A673 (cell line): ENCODE measurements at regions not wholly inside any gene's neighbourhood (a gene's known extent, or its start where the extent isn't known, plus 50 kb on each side); places are given as distances from the start of the nearest gene placed in this dataset.

Experiments
- BruUV-seq: library from RNA; stranded (reverse); fragments of 400-500 nt; replicated peaks from 2 replicates; lab custom pipeline; 2021; lab: Mats Ljungman, UMichigan
- CTCF ChIA-PET: fragments of 300-600 bp; sonication (Branson Sonifier 250); formaldehyde crosslinking; loops from one replicate; lab custom pipeline; 2022; ENCODE audit warnings: antibody characterized with exemption; lab: Charles Lee
- POLR2A ChIA-PET: fragments of 300-600 bp; sonication (Branson Sonifier 250); formaldehyde crosslinking; loops from one replicate; lab custom pipeline; 2022; ENCODE audit warnings: antibody characterized with exemption; ENCODE audit not compliant: low non-redundant PET; lab: Charles Lee
- DNase-seq: peaks from one replicate; pipeline ENCODE4 v3.0.0-alpha.2; 2015; ENCODE audit warnings: low spot score
- H3K27ac ChIP-seq: fragments of 200-600 bp; sonication (generic); 2 replicates; pipeline ENCODE4 v1.5.1; 2016; ENCODE audit warnings: mixed run types, low read depth, mild to moderate bottlenecking, mixed read lengths, antibody characterized with exemption, low read length; ENCODE audit not compliant: poor library complexity, severe bottlenecking
- H3K27me3 ChIP-seq: fragments of 200-600 bp; sonication (generic); replicated peaks from 2 replicates; pipeline ENCODE4 v1.6.1; 2017; ENCODE audit warnings: mixed run types, low read depth, mild to moderate bottlenecking, mixed read lengths, antibody characterized with exemption, low read length; ENCODE audit not compliant: insufficient read depth, poor library complexity
- H3K36me3 ChIP-seq: fragments of 200-600 bp; sonication (generic); 2 replicates; pipeline ENCODE4 v1.6.1; 2016; ENCODE audit warnings: mixed run types, mild to moderate bottlenecking, mixed read lengths, antibody characterized with exemption, low read length; ENCODE audit not compliant: insufficient read depth, poor library complexity, severe bottlenecking
- H3K4me1 ChIP-seq: fragments of 200-600 bp; sonication (generic); 2 replicates; pipeline ENCODE4 v1.6.1; 2017; ENCODE audit warnings: mixed run types, mild to moderate bottlenecking, mixed read lengths, antibody characterized with exemption, low read length; ENCODE audit not compliant: insufficient read depth, poor library complexity, severe bottlenecking
- H3K4me3 ChIP-seq: fragments of 200-600 bp; sonication (generic); 2 replicates; pipeline ENCODE4 v1.5.1; 2016; ENCODE audit warnings: low read depth, mixed run types, mild to moderate bottlenecking, mixed read lengths, low read length; ENCODE audit not compliant: poor library complexity, severe bottlenecking
- H3K9me3 ChIP-seq: fragments of 200-600 bp; sonication (generic); 2 replicates; pipeline ENCODE4 v1.6.1; 2016; ENCODE audit warnings: mixed run types, low read depth, mild to moderate bottlenecking, mixed read lengths, antibody characterized with exemption, low read length; ENCODE audit not compliant: poor library complexity, severe bottlenecking
- CTCF ChIP-seq: fragments of 300-800, 200-600 bp; sonication (generic); conservative IDR thresholded peaks from 2 replicates; pipeline ENCODE4 v1.5.1; 2017; ENCODE audit warnings: low read depth, mild to moderate bottlenecking, antibody characterized with exemption, low read length, moderate library complexity, mixed read lengths
- EZH2 ChIP-seq: fragments of 200-600 bp; sonication (generic); IDR thresholded peaks from 2 replicates; pipeline ENCODE4 v1.6.1; 2017; ENCODE audit warnings: borderline replicate concordance, low read depth, mild to moderate bottlenecking, mixed read lengths, antibody characterized with exemption, low read length; ENCODE audit not compliant: poor library complexity, severe bottlenecking
- intact Hi-C: fragments of 100-400 bp; cut with micrococcal nuclease; formaldehyde crosslinking; loops from one replicate; pipeline ENCODE4 v1.10.0; 2022; ENCODE audit not compliant: unreplicated experiment

DNA sequence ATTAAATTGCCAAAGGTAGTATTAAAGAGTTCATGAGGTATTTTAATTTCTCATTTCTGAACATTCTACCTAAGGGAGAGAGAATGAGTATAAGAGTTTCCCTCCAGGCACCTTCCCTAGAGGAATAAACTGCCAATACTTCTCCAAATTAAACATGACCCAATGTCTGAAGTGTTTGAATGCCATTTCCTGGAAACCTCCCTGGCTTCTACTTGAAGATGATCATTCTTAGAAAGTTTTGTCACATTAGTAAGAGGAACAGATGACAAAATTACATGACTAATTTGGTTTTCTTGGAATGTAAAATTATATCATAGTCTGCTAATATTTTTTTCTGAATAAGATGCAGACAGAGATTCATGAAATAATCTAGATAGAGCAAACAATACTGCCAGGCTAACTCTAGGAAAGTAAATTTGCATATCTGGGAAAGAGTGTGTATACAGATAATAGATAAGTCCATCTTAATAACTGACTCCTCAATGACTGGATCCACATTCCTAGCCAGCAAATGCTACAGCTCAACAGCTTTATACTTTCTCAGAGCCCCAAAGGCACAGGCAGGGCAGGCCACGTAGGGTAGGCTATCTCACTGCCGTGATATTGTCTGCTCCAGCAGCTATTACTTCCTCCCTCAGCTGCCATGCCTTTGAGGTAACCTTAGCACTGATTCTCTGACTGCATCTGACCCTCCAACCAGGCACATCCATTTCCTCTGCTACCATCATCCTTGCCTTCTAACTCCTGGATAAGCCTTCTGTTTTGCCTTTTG, 630.8 kb upstream of the PIK3C3 start:
- ChIA-PET CTCF (no interaction called here), POLR2A (no interaction called here)
- no peak overlapping the region for H3K27ac ChIP-seq
- no peak for DNase-seq
- intact Hi-C loops, result no loop called here
- no peak for TF ChIP-seq CTCF
- no peak for TF ChIP-seq EZH2
- H3K4me1 ChIP-seq, result no peaks in the 10 kb centered on the region
- no peaks in the 10 kb centered on the region for H3K36me3 ChIP-seq
- no peak overlapping the region for H3K4me3 ChIP-seq
- no peaks in the 10 kb centered on the region for H3K9me3 ChIP-seq
- BruUV-seq, result no TSS peak
- H3K27me3 ChIP-seq, result no peaks in the 10 kb centered on the region

DNA sequence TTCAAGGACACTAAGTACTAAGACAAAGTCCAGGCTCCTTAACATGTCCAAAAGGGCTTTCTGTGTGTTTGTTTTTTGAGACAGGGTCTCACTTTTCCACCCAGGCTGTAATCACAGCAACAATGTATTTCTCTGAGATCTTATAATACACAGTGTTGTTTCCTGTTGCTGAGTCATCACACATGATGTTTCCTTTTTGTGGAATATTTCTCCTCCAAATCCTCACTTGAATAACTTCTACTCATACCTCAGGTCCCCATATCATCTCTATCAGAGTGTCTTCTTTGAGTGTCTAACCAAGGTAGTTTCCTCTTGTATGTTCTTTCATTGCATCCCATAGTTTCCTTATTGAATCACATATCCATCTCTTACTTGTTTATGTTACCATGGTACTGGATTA, 632.0 kb upstream of the PIK3C3 start:
- Histone ChIP-seq H3K27me3 (no peaks in the 10 kb centered on the region), H3K36me3 (no peaks in the 10 kb centered on the region), H3K4me3 (no peak overlapping the region), H3K27ac (no peak overlapping the region), H3K9me3 (no peaks in the 10 kb centered on the region), H3K4me1 (no peaks in the 10 kb centered on the region)
- no peak for DNase-seq
- POLR2A ChIA-PET, result no interaction called here
- CTCF ChIA-PET, result no interaction called here
- TF ChIP-seq EZH2 (no peak), CTCF (no peak)
- BruUV-seq, result no TSS peak
- intact Hi-C loops, result no loop called here

GRCh38 chr18:41320100-41320499, 634.9 kb upstream of the PIK3C3 start:
- H3K27ac ChIP-seq, result no peak overlapping the region
- ChIA-PET CTCF (no interaction called here), POLR2A (no interaction called here)
- H3K36me3 ChIP-seq, result no peaks in the 10 kb centered on the region
- DNase-seq, result no peak
- no peak overlapping the region for H3K4me3 ChIP-seq
- BruUV-seq, result no TSS peak
- intact Hi-C loops, result no loop called here
- no peaks in the 10 kb centered on the region for H3K4me1 ChIP-seq
- H3K27me3 ChIP-seq, result no peaks in the 10 kb centered on the region
- H3K9me3 ChIP-seq, result no peaks in the 10 kb centered on the region
- TF ChIP-seq CTCF, result no peak
- no peak for TF ChIP-seq EZH2
